BJ (cell line): ENCODE measurements at regions not wholly inside any gene's neighbourhood (a gene's known extent, or its start where the extent isn't known, plus 50 kb on each side); places are given as distances from the start of the nearest gene placed in this dataset.

ENCODE experiments used
- CTCF ChIA-PET: fragments of 350-600 bp; formaldehyde crosslinking; extraction: SDS; loops from one replicate; lab custom pipeline; 2021; ENCODE audit warnings: antibody characterized with exemption, inconsistent platforms; lab: Yijun Ruan, JAX
- POLR2A ChIA-PET: fragments of 300-600 bp; sonication (Branson Sonifier 250); formaldehyde crosslinking; extraction: SDS; loops from one replicate; lab custom pipeline; 2021; ENCODE audit warnings: antibody characterized with exemption; lab: Charles Lee
- DNase-seq: peaks from one replicate; pipeline ENCODE4 v3.0.0-alpha.2; 2011; ENCODE audit warnings: low read depth
- H3K27me3 ChIP-seq: 2 replicates; pipeline ENCODE4 v1.6.0; 2011; ENCODE audit warnings: low read length; ENCODE audit not compliant: control insufficient read depth, insufficient read depth
- H3K36me3 ChIP-seq: 2 replicates; pipeline ENCODE4 v1.5.1; 2011; ENCODE audit warnings: low read length; ENCODE audit not compliant: control insufficient read depth, insufficient read depth
- H3K4me3 ChIP-seq: 2 replicates; pipeline ENCODE4 v1.5.1; 2011; ENCODE audit warnings: low read depth, mild to moderate bottlenecking, control low read depth, low read length
- CTCF ChIP-seq: IDR thresholded peaks from 2 replicates; pipeline ENCODE4 v1.5.1; 2011; ENCODE audit warnings: low read depth, mild to moderate bottlenecking, control low read depth, inconsistent platforms, low read length, moderate library complexity; ENCODE audit not compliant: insufficient read depth

GRCh38 chr7:1383398-1384112 lies 75.7 kb downstream of the MICALL2 start:
- Histone ChIP-seq H3K36me3 (no peaks in the 10 kb centered on the region), H3K27me3 (peaks cover 7% of the 10 kb centered on the region), H3K4me3 (no peak overlapping the region)
- ChIA-PET CTCF (no interaction called here), POLR2A (no interaction called here)
- TF ChIP-seq CTCF, result no peak
- DNase-seq, result no peak

- no peak for DNase-seq
- CTCF ChIA-PET, result no interaction called here
- POLR2A ChIA-PET, result no interaction called here
- no peaks in the 10 kb centered on the region for H3K36me3 ChIP-seq
- H3K27me3 ChIP-seq, result peaks cover 11% of the 10 kb centered on the region
- no peak for TF ChIP-seq CTCF
- H3K4me3 ChIP-seq, result no peak overlapping the region
Measured at GRCh38 chr7:1384113-1384415, 75.2 kb downstream of the MICALL2 start.
